ENCODE measurements at regions not wholly inside any gene's neighbourhood (a gene's known extent, or its start where the extent isn't known, plus 50 kb on each side); places are given as distances from the start of the nearest gene placed in this dataset.

DNA sequence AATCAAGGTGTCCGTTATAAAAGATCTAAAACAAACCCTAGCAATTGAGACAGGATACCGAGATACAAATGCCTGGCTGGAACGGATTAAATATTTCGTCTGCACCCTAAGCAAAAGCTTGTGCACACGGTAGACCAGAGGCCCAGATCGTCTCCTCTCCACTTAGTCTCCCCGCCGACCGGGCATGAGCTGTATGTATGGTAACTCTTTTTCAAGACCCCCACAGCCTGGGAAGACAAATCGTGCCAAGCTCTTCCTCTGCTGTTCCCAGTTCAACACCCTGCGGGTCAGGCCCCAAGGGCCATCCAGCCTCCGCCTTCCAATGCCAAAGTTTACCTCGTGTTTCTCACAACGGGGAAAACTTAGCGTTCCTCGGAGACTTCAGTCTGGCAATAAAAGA, 285.7 kb upstream of the GALNT17 start:
- H3K27ac ChIP-seq, result no peak overlapping the region
- H3K9me3 ChIP-seq, result no peaks in the 10 kb centered on the region
- intact Hi-C loops (cut with DNase I), result no loop called here
- H3K4me1 ChIP-seq, result no peaks in the 10 kb centered on the region
- H3K36me3 ChIP-seq, result no peaks in the 10 kb centered on the region
- H3K27me3 ChIP-seq, result no peaks in the 10 kb centered on the region
- H3K4me3 ChIP-seq, result no peak overlapping the region
- DNase-seq (ENCODE audit: extremely low spot score in 2 of 2), result no peak
- TF ChIP-seq POLR2A (IDR thresholded peaks at IDR 0.05), result no peak
- no peak for TF ChIP-seq POLR2AphosphoS5 (IDR thresholded peaks at IDR 0.05; ENCODE audit: insufficient read depth in 1 of 2, low read depth in 1 of 2)
- no peak for TF ChIP-seq CTCF (IDR thresholded peaks at IDR 0.05)

GRCh38 chr7:70849580-70850235, 282.2 kb upstream of the GALNT17 start:
- H3K27me3 ChIP-seq, result no peaks in the 10 kb centered on the region
- DNase-seq (ENCODE audit: extremely low spot score in 2 of 2), result no peak
- H3K4me1 ChIP-seq, result no peaks in the 10 kb centered on the region
- no peak overlapping the region for H3K4me3 ChIP-seq
- H3K9me3 ChIP-seq, result no peaks in the 10 kb centered on the region
- intact Hi-C loops (cut with DNase I), result loop anchor here (10.0 kb wide), 1 partner anchor 885 kb away; no protein-coding TSS in a partner anchor
- no peak overlapping the region for H3K27ac ChIP-seq
- H3K36me3 ChIP-seq, result no peaks in the 10 kb centered on the region
- TF ChIP-seq POLR2A (IDR thresholded peaks at IDR 0.05), result no peak
- TF ChIP-seq POLR2AphosphoS5 (IDR thresholded peaks at IDR 0.05; ENCODE audit: insufficient read depth in 1 of 2, low read depth in 1 of 2), result no peak
- TF ChIP-seq CTCF (IDR thresholded peaks at IDR 0.05), result no peak

DNA sequence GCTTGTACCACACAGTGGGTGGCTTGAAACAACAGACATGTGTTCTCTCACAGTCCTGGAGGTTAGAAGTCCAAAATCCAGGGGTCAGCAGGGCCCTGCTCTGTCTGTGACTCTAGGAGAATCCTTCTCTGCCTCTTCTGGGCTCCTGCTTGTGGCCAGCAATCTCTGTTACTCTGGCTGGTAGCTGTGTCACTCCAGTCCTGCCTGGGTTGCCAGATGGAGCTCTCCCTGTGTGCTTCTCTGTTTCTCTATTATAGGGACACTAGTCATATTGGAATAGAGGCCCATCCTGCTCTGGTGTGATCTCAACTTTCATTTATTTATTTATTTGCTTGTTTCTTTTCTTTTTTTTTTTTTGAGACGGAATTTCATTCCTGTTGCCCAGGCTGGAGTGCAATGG, 276.6 kb upstream of the GALNT17 start:
- Histone ChIP-seq H3K27ac (no peak overlapping the region), H3K4me3 (no peak overlapping the region), H3K9me3 (no peaks in the 10 kb centered on the region), H3K4me1 (no peaks in the 10 kb centered on the region), H3K27me3 (no peaks in the 10 kb centered on the region), H3K36me3 (no peaks in the 10 kb centered on the region)
- intact Hi-C loops (cut with DNase I), result loop anchor here (10.0 kb wide), 1 partner anchor 879 kb away; no protein-coding TSS in a partner anchor
- no peak for TF ChIP-seq POLR2AphosphoS5 (IDR thresholded peaks at IDR 0.05; ENCODE audit: insufficient read depth in 1 of 2, low read depth in 1 of 2)
- no peak for TF ChIP-seq CTCF (IDR thresholded peaks at IDR 0.05)
- TF ChIP-seq POLR2A (IDR thresholded peaks at IDR 0.05), result no peak
- DNase-seq (ENCODE audit: extremely low spot score in 2 of 2), result no peak

DNA sequence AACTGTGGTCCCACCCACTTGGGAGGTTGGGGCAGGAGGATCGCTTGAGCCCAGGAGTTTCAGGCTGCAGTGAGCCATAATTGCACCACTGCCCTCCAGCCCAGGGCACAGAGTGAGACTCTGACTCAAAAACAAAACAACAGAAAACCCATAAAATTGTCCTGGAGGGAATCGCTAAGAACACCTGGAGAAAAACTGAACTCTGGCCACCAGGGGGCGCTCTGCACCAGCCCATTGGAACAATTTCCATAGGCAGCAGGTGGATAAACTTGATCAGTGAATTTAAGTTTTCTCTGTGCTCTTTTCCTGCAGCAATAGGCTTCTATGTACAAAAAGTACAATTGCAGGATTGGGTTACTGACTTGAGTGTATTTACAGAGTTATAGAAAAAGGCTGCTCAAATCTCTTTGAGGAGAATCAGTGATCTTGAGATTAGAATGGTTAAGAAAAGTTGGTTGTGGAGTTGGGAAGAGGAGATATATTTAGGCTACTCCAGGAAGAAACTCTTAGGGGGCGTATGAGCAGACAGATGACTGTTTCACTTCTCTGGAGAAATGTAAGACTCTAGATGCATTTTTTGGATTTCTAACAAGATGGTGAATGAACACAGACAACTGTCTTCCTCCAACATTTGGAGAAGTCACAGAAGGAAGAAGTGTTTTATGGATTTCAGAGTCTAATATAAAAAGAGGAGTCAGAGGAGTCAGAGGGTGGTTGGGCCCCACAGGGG, 274.9 kb upstream of the GALNT17 start:
- no peak overlapping the region for H3K4me3 ChIP-seq
- no peak for TF ChIP-seq POLR2AphosphoS5 (IDR thresholded peaks at IDR 0.05; ENCODE audit: insufficient read depth in 1 of 2, low read depth in 1 of 2)
- TF ChIP-seq CTCF (IDR thresholded peaks at IDR 0.05), result peak; percentile 73 to 94 (median 79)
- TF ChIP-seq POLR2A (IDR thresholded peaks at IDR 0.05), result no peak
- no peaks in the 10 kb centered on the region for H3K27me3 ChIP-seq
- no peaks in the 10 kb centered on the region for H3K36me3 ChIP-seq
- intact Hi-C loops (cut with DNase I), result loop anchor here (10.0 kb wide), 1 partner anchor 878 kb away; no protein-coding TSS in a partner anchor
- H3K4me1 ChIP-seq, result no peaks in the 10 kb centered on the region
- H3K9me3 ChIP-seq, result no peaks in the 10 kb centered on the region
- no peak for DNase-seq (ENCODE audit: extremely low spot score in 2 of 2)
- no peak overlapping the region for H3K27ac ChIP-seq

Measured in vagina (tissue), 2 donors.